H9 (cell line): ENCODE measurements at regions not wholly inside any gene's neighbourhood (a gene's known extent, or its start where the extent isn't known, plus 50 kb on each side); places are given as distances from the start of the nearest gene placed in this dataset.

ENCODE experiments used
- DNase-seq: peaks from one replicate; pipeline ENCODE4 v3.0.0-alpha.2; 2017
- H2AFZ ChIP-seq: one replicate; pipeline ENCODE4 v1.6.1; 2013; ENCODE audit warnings: mild to moderate bottlenecking, low read length, control low read depth, moderate library complexity
- H2AK5ac ChIP-seq: 2 replicates; pipeline ENCODE4 v1.6.1; 2013; ENCODE audit warnings: low read length, control low read depth, mixed read lengths; ENCODE audit not compliant: insufficient read length
- H2BK120ac ChIP-seq: one replicate; pipeline ENCODE4 v1.6.1; 2013; ENCODE audit warnings: low read depth, mild to moderate bottlenecking, low read length, control low read depth, inconsistent platforms; ENCODE audit not compliant: poor library complexity, severe bottlenecking
- H2BK12ac ChIP-seq: 2 replicates; pipeline ENCODE4 v1.6.1; 2013; ENCODE audit warnings: low read length, control low read depth, mixed read lengths, low read depth; ENCODE audit not compliant: insufficient read length
- H2BK15ac ChIP-seq: 2 replicates; pipeline ENCODE4 v1.6.1; 2013; ENCODE audit warnings: low read depth, low read length, control low read depth
- H2BK20ac ChIP-seq: one replicate; pipeline ENCODE4 v1.6.1; 2013; ENCODE audit warnings: low read depth, mild to moderate bottlenecking, low read length, control low read depth, inconsistent platforms; ENCODE audit not compliant: poor library complexity, severe bottlenecking
- H2BK5ac ChIP-seq: 2 replicates; pipeline ENCODE4 v1.6.1; 2013; ENCODE audit warnings: low read length, control low read depth, mixed read lengths; ENCODE audit not compliant: insufficient read length
- H3K14ac ChIP-seq: 2 replicates; pipeline ENCODE4 v1.6.1; 2013; ENCODE audit warnings: low read length, control low read depth; ENCODE audit not compliant: insufficient read depth
- H3K18ac ChIP-seq: 2 replicates; pipeline ENCODE4 v1.6.1; 2013; ENCODE audit warnings: low read depth, mild to moderate bottlenecking, mixed read lengths, low read length, control low read depth; ENCODE audit not compliant: insufficient read length
- H3K23ac ChIP-seq: 2 replicates; pipeline ENCODE4 v1.6.1; 2013; ENCODE audit warnings: low read length, control low read depth, mixed read lengths, low read depth; ENCODE audit not compliant: insufficient read length
- H3K23me2 ChIP-seq: 2 replicates; pipeline ENCODE4 v1.6.1; 2013; ENCODE audit warnings: low read depth, mild to moderate bottlenecking, mixed read lengths, low read length, control low read depth; ENCODE audit not compliant: insufficient read length, poor library complexity, severe bottlenecking
- H3K27ac ChIP-seq: 2 replicates; pipeline ENCODE4 v1.5.1; 2013; ENCODE audit warnings: low read length, control low read depth, mixed read lengths, low read depth; ENCODE audit not compliant: insufficient read length
- H3K27me3 ChIP-seq: 2 replicates; pipeline ENCODE4 v1.6.1; 2013; ENCODE audit warnings: low read length, control low read depth, inconsistent platforms; ENCODE audit not compliant: insufficient read depth
- H3K4ac ChIP-seq: 2 replicates; pipeline ENCODE4 v1.6.1; 2013; ENCODE audit warnings: low read depth, mild to moderate bottlenecking, control low read depth, inconsistent platforms, low read length, moderate library complexity
- H3K4me1 ChIP-seq: 2 replicates; pipeline ENCODE4 v1.6.1; 2013; ENCODE audit warnings: low read length, control low read depth, inconsistent platforms; ENCODE audit not compliant: insufficient read depth
- H3K4me2 ChIP-seq: 2 replicates; pipeline ENCODE4 v1.6.1; 2013; ENCODE audit warnings: low read length, control low read depth, mixed read lengths; ENCODE audit not compliant: insufficient read length, insufficient read depth
- H3K56ac ChIP-seq: 2 replicates; pipeline ENCODE4 v1.6.1; 2013; ENCODE audit warnings: low read depth, mild to moderate bottlenecking, mixed read lengths, low read length, control low read depth; ENCODE audit not compliant: insufficient read length
- H3K79me1 ChIP-seq: 2 replicates; pipeline ENCODE4 v1.6.1; 2013; ENCODE audit warnings: low read depth, mild to moderate bottlenecking, moderate library complexity, low read length, control low read depth, inconsistent platforms; ENCODE audit not compliant: insufficient read depth, poor library complexity, severe bottlenecking
- H3K79me2 ChIP-seq: 2 replicates; pipeline ENCODE4 v1.6.1; 2013; ENCODE audit warnings: low read length, control low read depth, inconsistent platforms; ENCODE audit not compliant: insufficient read depth
- H3K9ac ChIP-seq: 2 replicates; pipeline ENCODE4 v1.6.1; 2013; ENCODE audit warnings: low read length, control low read depth, mixed read lengths; ENCODE audit not compliant: insufficient read length; ENCODE audit errors: extremely low read depth
- H3K9me3 ChIP-seq: one replicate; pipeline ENCODE4 v1.6.1; 2013; ENCODE audit warnings: low read depth, low read length, inconsistent platforms; ENCODE audit not compliant: control insufficient read depth
- H3T11ph ChIP-seq: one replicate; pipeline ENCODE4 v1.6.1; 2013; ENCODE audit warnings: mild to moderate bottlenecking, low read length, control low read depth, inconsistent platforms
- H4K20me1 ChIP-seq: one replicate; pipeline ENCODE4 v1.6.1; 2013; ENCODE audit not compliant: control insufficient read depth, insufficient read length, insufficient read depth
- H4K5ac ChIP-seq: 2 replicates; pipeline ENCODE4 v1.6.1; 2013; ENCODE audit warnings: low read depth, mild to moderate bottlenecking, mixed read lengths, low read length, control low read depth; ENCODE audit not compliant: insufficient read length
- H4K8ac ChIP-seq: replicated peaks from 2 replicates; pipeline ENCODE4 v1.6.1; 2013; ENCODE audit warnings: low read length, control low read depth, mixed read lengths, low read depth; ENCODE audit not compliant: insufficient read length
- H4K91ac ChIP-seq: 2 replicates; pipeline ENCODE4 v1.6.1; 2013; ENCODE audit warnings: low read depth, mild to moderate bottlenecking, moderate library complexity, mixed read lengths, low read length, control low read depth; ENCODE audit not compliant: insufficient read length
- H3K27ac Mint-ChIP-seq, 3 experiments: 2 replicates in 2 of 3; 3 replicates in 1 of 3; pipeline ENCODE4 v1.8.0; 2020 to 2021; ENCODE audit warnings: mixed read lengths in 3 of 3, mild to moderate bottlenecking in 1 of 3, moderate library complexity in 1 of 3
- H3K27me3 Mint-ChIP-seq: 2 replicates; pipeline ENCODE4 v1.8.0; 2021; ENCODE audit warnings: low read depth, mild to moderate bottlenecking, moderate library complexity, mixed read lengths
- H3K36me3 Mint-ChIP-seq, 3 experiments: 2 replicates in 2 of 3; 3 replicates in 1 of 3; pipeline ENCODE4 v1.8.0; 2020 to 2021; ENCODE audit warnings: low read depth in 3 of 3, mixed read lengths in 3 of 3; ENCODE audit not compliant: insufficient read depth in 1 of 3
- H3K4me1 Mint-ChIP-seq, 2 experiments: 2 replicates each; pipeline ENCODE4 v1.8.0; 2020; ENCODE audit warnings: mixed read lengths in 2 of 2
- H3K4me3 Mint-ChIP-seq, 2 experiments: 2 replicates in 1 of 2; 3 replicates in 1 of 2; pipeline ENCODE4 v1.8.0; 2020 to 2021; ENCODE audit warnings: mild to moderate bottlenecking in 2 of 2, mixed read lengths in 2 of 2, moderate library complexity in 1 of 2
- H3K9me3 Mint-ChIP-seq, 2 experiments: 2 replicates in 1 of 2; 3 replicates in 1 of 2; pipeline ENCODE4 v1.8.0; 2020; ENCODE audit warnings: mild to moderate bottlenecking in 2 of 2, mixed read lengths in 2 of 2, moderate library complexity in 1 of 2
- CTCF ChIP-seq: fragments of 200-600 bp; sonication (generic); conservative IDR thresholded peaks from 3 replicates; pipeline ENCODE4 v1.8.0; 2021; ENCODE audit warnings: antibody characterized with exemption, mild to moderate bottlenecking
- WGBS: extraction: QIAGEN DNeasy Blood & Tissue Kit; methylation state at CpG from one replicate; pipeline ENCODE4 v1.1.7; 2013; ENCODE audit warnings: missing lambda C conversion rate, low lambda C conversion rate, mixed read lengths; ENCODE audit not compliant: insufficient read length; ENCODE audit errors: extremely low coverage; 5-methylcytosine and 5-hydroxymethylcytosine counted together

DNA sequence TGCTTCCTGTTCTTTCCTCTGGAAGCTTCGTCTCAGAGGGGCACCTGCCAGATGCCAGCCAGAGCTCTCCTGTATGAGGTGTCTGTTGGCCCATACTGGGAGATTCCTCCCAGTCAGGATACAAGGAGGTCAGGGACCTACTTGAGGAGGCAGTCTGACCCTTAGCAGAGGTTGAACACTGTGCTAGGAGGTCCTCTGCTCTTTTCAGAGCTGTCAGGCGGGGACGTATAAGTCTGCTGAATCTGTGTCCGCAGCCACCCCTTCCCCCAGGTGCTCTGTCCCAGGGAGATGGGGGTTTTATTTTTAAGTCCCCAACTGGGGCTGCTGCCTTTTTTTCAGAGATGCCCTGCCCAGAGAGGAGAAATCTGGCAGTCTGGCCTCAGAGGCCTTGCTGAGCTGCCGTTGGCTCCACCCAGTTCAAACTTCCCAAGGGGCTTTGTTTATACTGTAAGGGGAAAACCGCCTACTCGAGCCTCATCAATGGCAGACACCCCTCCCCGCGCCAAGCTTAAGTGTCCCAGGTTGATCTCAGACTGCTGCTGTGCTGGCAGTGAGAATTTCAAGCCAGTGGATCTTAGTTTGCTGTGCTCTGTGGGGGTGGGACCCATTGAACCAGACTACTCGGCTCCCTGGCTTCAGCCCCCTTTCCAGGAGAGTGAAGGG, 326.7 kb downstream of the BCKDHB start:
- Mint-ChIP-seq H3K27ac (peak overlapping the region in 2 of 3 experiments; percentile 75; a peak in 5 of 7 replicates), H3K9me3 (peaks cover 4 to 7% of the 10 kb centered on the region in 2 experiments; a peak in 3 of 5 replicates), H3K4me1 (peaks cover 7 to 14% of the 10 kb centered on the region in 2 experiments), H3K36me3 (peaks cover 0 to 5% (median 0%) of the 10 kb centered on the region in 3 experiments; a peak in 2 of 7 replicates), H3K27me3 (no peaks in the 10 kb centered on the region), H3K4me3 (no peak overlapping the region)
- no peaks in the 10 kb centered on the region for H3K4me1 ChIP-seq
- no peaks in the 10 kb centered on the region for H3K23me2 ChIP-seq
- no peak overlapping the region for H2AFZ ChIP-seq
- no peak overlapping the region for H2BK15ac ChIP-seq
- H2BK20ac ChIP-seq = no peak overlapping the region
- no peak overlapping the region for H3K14ac ChIP-seq
- no peak overlapping the region for H2AK5ac ChIP-seq
- H4K20me1 ChIP-seq = no peaks in the 10 kb centered on the region
- no peak overlapping the region for H2BK5ac ChIP-seq
- H3K4me2 ChIP-seq = no peak overlapping the region
- no peak overlapping the region for H4K5ac ChIP-seq
- no peak overlapping the region for H3K18ac ChIP-seq
- no peaks in the 10 kb centered on the region for H3K9me3 ChIP-seq
- no CpG with 5 or more reads among the region's 10 CpGs for WGBS
- peak; percentile 55 for DNase-seq
- no peak overlapping the region for H3K56ac ChIP-seq
- no peak overlapping the region for H2BK12ac ChIP-seq
- H4K8ac ChIP-seq = no peak overlapping the region
- H2BK120ac ChIP-seq = no peak overlapping the region
- no peaks in the 10 kb centered on the region for H3K79me2 ChIP-seq
- H3T11ph ChIP-seq = no peak overlapping the region
- no peaks in the 10 kb centered on the region for H3K79me1 ChIP-seq
- H3K27ac ChIP-seq = no peak overlapping the region
- no peak overlapping the region for H3K9ac ChIP-seq
- no peak for TF ChIP-seq CTCF
- no peak overlapping the region for H4K91ac ChIP-seq
- no peaks in the 10 kb centered on the region for H3K27me3 ChIP-seq
- no peak overlapping the region for H3K23ac ChIP-seq
- no peak overlapping the region for H3K4ac ChIP-seq
